ENCODE measurements at regions not wholly inside any gene's neighbourhood (a gene's known extent, or its start where the extent isn't known, plus 50 kb on each side); places are given as distances from the start of the nearest gene placed in this dataset.

DNA sequence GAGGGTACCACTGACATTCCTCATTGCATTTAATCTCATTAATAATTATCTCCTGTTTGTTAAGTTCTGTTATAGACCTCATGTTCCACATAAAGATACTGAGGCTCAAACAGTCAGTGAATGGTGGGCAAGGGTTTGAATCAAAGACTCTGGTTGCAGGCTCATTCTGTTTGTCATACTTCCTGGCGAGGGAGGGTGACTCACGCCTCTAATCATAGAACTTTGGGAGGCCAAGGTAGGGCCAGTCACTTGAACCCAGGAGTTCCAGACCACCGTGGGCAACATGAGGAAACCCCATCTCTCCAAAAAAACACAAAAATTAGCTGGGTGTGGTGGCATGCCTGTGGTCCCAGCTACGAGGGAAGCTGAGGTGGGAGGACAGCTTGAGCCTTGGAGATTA is 220.7 kb upstream of the MIR17HG start:
- TF ChIP-seq, protein P1, sequence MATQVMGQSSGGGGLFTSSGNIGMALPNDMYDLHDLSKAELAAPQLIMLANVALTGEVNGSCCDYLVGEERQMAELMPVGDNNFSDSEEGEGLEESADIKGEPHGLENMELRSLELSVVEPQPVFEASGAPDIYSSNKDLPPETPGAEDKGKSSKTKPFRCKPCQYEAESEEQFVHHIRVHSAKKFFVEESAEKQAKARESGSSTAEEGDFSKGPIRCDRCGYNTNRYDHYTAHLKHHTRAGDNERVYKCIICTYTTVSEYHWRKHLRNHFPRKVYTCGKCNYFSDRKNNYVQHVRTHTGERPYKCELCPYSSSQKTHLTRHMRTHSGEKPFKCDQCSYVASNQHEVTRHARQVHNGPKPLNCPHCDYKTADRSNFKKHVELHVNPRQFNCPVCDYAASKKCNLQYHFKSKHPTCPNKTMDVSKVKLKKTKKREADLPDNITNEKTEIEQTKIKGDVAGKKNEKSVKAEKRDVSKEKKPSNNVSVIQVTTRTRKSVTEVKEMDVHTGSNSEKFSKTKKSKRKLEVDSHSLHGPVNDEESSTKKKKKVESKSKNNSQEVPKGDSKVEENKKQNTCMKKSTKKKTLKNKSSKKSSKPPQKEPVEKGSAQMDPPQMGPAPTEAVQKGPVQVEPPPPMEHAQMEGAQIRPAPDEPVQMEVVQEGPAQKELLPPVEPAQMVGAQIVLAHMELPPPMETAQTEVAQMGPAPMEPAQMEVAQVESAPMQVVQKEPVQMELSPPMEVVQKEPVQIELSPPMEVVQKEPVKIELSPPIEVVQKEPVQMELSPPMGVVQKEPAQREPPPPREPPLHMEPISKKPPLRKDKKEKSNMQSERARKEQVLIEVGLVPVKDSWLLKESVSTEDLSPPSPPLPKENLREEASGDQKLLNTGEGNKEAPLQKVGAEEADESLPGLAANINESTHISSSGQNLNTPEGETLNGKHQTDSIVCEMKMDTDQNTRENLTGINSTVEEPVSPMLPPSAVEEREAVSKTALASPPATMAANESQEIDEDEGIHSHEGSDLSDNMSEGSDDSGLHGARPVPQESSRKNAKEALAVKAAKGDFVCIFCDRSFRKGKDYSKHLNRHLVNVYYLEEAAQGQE (IDR thresholded peaks at IDR 0.05; ENCODE audit: insufficient replicate concordance, low read depth), result no peak
- TF ChIP-seq, protein P2, sequence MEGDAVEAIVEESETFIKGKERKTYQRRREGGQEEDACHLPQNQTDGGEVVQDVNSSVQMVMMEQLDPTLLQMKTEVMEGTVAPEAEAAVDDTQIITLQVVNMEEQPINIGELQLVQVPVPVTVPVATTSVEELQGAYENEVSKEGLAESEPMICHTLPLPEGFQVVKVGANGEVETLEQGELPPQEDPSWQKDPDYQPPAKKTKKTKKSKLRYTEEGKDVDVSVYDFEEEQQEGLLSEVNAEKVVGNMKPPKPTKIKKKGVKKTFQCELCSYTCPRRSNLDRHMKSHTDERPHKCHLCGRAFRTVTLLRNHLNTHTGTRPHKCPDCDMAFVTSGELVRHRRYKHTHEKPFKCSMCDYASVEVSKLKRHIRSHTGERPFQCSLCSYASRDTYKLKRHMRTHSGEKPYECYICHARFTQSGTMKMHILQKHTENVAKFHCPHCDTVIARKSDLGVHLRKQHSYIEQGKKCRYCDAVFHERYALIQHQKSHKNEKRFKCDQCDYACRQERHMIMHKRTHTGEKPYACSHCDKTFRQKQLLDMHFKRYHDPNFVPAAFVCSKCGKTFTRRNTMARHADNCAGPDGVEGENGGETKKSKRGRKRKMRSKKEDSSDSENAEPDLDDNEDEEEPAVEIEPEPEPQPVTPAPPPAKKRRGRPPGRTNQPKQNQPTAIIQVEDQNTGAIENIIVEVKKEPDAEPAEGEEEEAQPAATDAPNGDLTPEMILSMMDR (IDR thresholded peaks at IDR 0.05; ENCODE audit: insufficient read depth, low read length), result no peak
- no peak for TF ChIP-seq POLR2AphosphoS5 (IDR thresholded peaks at IDR 0.05; ENCODE audit: low read depth)
- no peak for TF ChIP-seq GABPA (IDR thresholded peaks at IDR 0.05; ENCODE audit: low read depth)
